Right atrium auricular region (tissue), 2 donors: ENCODE measurements at regions not wholly inside any gene's neighbourhood (a gene's known extent, or its start where the extent isn't known, plus 50 kb on each side); places are given as distances from the start of the nearest gene placed in this dataset.

Experiments used
- DNase-seq: peaks from one replicate; pipeline ENCODE4 v3.0.0-alpha.2; 2019; ENCODE audit warnings: low spot score
- H3K27ac ChIP-seq, 2 donors: fragments of 200-600 bp; sonication (generic); 1 replicate in 1 of 2; 2 replicates in 1 of 2; pipeline ENCODE4 v1.5.1; 2016 to 2019
- H3K27me3 ChIP-seq, 2 donors: fragments of 200-600 bp; sonication (generic); one replicate each; pipeline versions ENCODE4 v1.5.1 to v1.6.0; 2017 to 2019
- H3K36me3 ChIP-seq: fragments of 200-600 bp; sonication (generic); one replicate; pipeline ENCODE4 v1.5.1; 2016
- H3K4me1 ChIP-seq, 2 donors: fragments of 200-600 bp; sonication (generic); one replicate each; pipeline versions ENCODE4 v1.5.1 to v1.6.0; 2017 to 2019
- H3K4me3 ChIP-seq, 2 donors: fragments of 200-600 bp; sonication (generic); 1 replicate in 1 of 2; 2 replicates in 1 of 2; pipeline ENCODE4 v1.5.1; 2017 to 2019; ENCODE audit warnings: mild to moderate bottlenecking in 1 of 2, moderate library complexity in 1 of 2
- H3K9me3 ChIP-seq, 2 donors: fragments of 200-600 bp; sonication (generic); one replicate each; pipeline ENCODE4 v1.5.1; 2019
- TF ChIP-seq, protein P1 (sequence below), 2 donors: fragments of 200-600 bp; sonication (generic); IDR thresholded peaks; one replicate each; pipeline ENCODE4 v1.5.1; 2019; ENCODE audit warnings: antibody characterized with exemption in 2 of 2

DNA sequence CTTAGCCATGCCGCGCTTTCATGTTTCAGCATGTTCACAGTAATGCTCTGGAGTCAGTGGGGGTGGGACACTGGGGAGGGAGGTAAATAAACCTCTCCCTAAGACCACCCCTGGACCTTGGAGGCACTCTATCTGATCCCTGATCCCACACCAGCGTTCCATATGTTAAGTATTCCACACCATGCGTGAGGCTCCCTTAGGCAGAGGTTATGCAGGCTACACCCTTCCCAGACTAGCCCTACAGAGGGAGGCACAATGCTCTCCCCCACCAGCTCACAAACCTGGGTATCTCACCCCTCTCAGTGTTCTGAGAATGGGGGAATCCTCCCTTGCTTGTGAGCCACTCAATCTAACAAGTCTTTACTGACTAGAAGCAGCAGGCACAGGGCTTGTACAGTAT is 1610.4 kb upstream of the ZEB2 start:
- Histone ChIP-seq H3K9me3 (no peaks in the 10 kb centered on the region), H3K36me3 (no peaks in the 10 kb centered on the region), H3K4me1 (no peaks in the 10 kb centered on the region), H3K27ac (no peak overlapping the region), H3K27me3 (no peaks in the 10 kb centered on the region), H3K4me3 (no peak overlapping the region)
- TF ChIP-seq, protein P1, sequence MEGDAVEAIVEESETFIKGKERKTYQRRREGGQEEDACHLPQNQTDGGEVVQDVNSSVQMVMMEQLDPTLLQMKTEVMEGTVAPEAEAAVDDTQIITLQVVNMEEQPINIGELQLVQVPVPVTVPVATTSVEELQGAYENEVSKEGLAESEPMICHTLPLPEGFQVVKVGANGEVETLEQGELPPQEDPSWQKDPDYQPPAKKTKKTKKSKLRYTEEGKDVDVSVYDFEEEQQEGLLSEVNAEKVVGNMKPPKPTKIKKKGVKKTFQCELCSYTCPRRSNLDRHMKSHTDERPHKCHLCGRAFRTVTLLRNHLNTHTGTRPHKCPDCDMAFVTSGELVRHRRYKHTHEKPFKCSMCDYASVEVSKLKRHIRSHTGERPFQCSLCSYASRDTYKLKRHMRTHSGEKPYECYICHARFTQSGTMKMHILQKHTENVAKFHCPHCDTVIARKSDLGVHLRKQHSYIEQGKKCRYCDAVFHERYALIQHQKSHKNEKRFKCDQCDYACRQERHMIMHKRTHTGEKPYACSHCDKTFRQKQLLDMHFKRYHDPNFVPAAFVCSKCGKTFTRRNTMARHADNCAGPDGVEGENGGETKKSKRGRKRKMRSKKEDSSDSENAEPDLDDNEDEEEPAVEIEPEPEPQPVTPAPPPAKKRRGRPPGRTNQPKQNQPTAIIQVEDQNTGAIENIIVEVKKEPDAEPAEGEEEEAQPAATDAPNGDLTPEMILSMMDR (IDR thresholded peaks at IDR 0.05): no peak
- DNase-seq: no peak

DNA sequence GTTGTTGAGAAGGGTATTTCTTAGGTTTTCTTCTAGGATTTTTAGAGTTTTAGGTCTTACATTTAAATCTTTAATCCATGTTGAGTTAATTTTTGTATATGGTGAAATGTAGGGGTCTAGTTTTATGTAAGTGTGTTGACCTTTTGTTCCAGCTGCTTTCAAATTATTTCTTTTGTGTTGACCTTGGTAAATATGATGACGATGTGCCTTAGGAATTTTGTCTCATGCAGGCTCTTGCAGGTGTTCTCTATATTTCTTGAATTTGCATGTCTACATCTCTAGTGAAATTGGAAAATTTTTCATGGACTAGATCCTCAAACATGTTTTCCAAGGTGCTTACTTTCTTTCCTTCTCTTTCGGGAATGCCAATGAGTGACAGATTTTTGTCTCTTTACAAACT is 1609.3 kb upstream of the ZEB2 start:
- Histone ChIP-seq H3K9me3 (no peaks in the 10 kb centered on the region), H3K4me1 (no peaks in the 10 kb centered on the region), H3K27me3 (no peaks in the 10 kb centered on the region), H3K27ac (no peak overlapping the region), H3K36me3 (no peaks in the 10 kb centered on the region), H3K4me3 (no peak overlapping the region)
- no peak for DNase-seq
- TF ChIP-seq, protein P1 (IDR thresholded peaks at IDR 0.05): no peak

DNA sequence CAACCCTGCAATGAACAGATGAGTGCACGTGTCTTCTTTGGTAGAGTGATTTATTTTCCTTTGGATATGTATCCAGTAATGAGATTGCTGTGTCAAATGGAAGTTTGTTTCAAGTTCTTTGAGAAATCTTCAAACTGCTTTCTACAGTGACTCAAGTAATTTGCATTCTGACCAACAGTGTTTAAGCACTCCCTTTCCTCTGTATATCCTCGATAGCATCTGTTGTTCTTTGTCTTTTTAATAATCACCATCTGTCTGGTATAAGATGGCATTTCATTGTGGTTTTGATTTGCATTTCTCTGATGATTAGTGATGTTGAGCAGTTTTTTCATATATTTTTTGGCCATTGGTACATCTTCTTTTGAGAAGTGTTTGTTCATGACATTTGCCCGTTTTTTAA is 1608.3 kb upstream of the ZEB2 start:
- Histone ChIP-seq H3K4me1 (no peaks in the 10 kb centered on the region), H3K9me3 (no peaks in the 10 kb centered on the region), H3K36me3 (no peaks in the 10 kb centered on the region), H3K27me3 (no peaks in the 10 kb centered on the region), H3K27ac (no peak overlapping the region), H3K4me3 (no peak overlapping the region)
- DNase-seq: no peak
- TF ChIP-seq, protein P1 (IDR thresholded peaks at IDR 0.05): no peak

DNA sequence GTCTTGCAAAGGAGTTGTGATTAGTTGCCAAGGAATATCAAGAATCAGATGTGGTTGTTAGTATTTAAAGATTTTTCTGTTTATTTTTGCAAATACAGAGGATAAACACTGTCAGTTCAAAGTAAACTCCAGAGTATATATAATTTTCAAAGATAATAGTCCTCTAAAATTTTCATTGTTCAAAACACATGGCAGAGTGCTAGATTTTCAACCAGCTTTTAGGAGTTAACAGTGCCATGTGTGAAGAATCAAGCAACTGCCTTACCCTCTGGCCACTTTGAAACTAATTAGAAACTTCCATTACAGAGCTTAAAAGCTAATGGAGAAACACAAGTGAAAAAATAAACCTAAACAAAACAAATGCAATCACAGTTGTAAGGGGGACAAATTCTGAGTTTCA is 1605.6 kb upstream of the ZEB2 start:
- H3K4me1 ChIP-seq: no peaks in the 10 kb centered on the region
- DNase-seq: no peak
- no peak overlapping the region for H3K27ac ChIP-seq
- H3K9me3 ChIP-seq: no peaks in the 10 kb centered on the region
- TF ChIP-seq, protein P1 (IDR thresholded peaks at IDR 0.05): no peak
- H3K4me3 ChIP-seq: no peak overlapping the region
- no peaks in the 10 kb centered on the region for H3K27me3 ChIP-seq
- H3K36me3 ChIP-seq: no peaks in the 10 kb centered on the region

DNA sequence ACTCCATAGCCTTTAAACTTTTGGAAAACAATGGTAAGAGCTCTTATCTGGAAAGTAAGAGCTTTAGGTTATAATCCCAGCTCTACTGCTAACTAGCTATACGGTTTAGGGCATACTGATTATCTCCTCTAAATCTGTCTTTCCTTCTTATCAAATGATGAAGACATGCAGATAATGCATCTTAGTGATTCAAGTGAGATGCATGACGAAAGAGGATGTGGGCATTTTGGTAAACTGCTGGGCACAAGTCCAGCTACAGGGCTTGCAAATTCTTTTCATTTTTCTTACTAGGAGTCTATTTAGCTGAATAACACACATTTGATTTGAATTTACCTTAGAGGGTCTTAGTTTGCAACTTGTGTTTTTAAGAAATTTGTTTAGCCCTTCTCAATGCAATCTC is 1604.8 kb upstream of the ZEB2 start:
- Histone ChIP-seq H3K36me3 (no peaks in the 10 kb centered on the region), H3K4me3 (no peak overlapping the region), H3K4me1 (no peaks in the 10 kb centered on the region), H3K27me3 (no peaks in the 10 kb centered on the region), H3K9me3 (no peaks in the 10 kb centered on the region), H3K27ac (no peak overlapping the region)
- TF ChIP-seq, protein P1 (IDR thresholded peaks at IDR 0.05): no peak
- no peak for DNase-seq

DNA sequence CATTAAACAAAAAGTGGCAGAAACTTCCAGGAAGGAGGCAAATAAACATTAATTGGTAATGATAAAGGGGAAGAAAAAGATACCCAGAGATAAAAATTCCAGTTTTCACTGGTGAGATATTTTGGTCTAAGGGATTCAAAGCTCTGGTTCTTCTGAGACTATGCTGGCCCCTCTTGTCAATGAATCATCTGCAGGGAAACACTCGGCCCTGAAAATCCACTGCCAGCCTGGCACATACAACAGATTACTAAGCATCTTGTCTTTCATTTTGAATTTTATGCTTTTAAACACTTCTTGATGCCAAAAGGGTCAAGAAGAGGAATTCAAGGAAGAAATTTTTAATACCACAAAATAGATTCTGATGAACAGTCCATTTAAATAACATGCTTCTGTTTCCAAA is 1603.8 kb upstream of the ZEB2 start:
- no peaks in the 10 kb centered on the region for H3K36me3 ChIP-seq
- TF ChIP-seq, protein P1 (IDR thresholded peaks at IDR 0.05): no peak
- no peak overlapping the region for H3K27ac ChIP-seq
- no peaks in the 10 kb centered on the region for H3K9me3 ChIP-seq
- no peak for DNase-seq
- no peaks in the 10 kb centered on the region for H3K27me3 ChIP-seq
- H3K4me3 ChIP-seq: no peak overlapping the region
- no peaks in the 10 kb centered on the region for H3K4me1 ChIP-seq
